HG03558 (cell line): ENCODE measurements at regions not wholly inside any gene's neighbourhood (a gene's known extent, or its start where the extent isn't known, plus 50 kb on each side); places are given as distances from the start of the nearest gene placed in this dataset.
"Not testable (repeated sequence)": the region's sequence is repeated elsewhere in the genome, so short reads cannot be mapped to it uniquely, and the experiment has no call there.

Source experiments
- ATAC-seq: cut with Tn5 transposase; IDR thresholded peaks from one replicate; pipeline ENCODE4 v1.9.1; 2021; ENCODE audit warnings: moderate number of reproducible peaks; ENCODE audit not compliant: unreplicated experiment; ENCODE audit errors: extremely low read depth

GRCh38 chr7:82506702-82507101, 63.1 kb upstream of the CACNA2D1 start:
- ATAC-seq: no peak

GRCh38 chr7:82506208-82506607, 62.6 kb upstream of the CACNA2D1 start:
- ATAC-seq: no peak

DNA sequence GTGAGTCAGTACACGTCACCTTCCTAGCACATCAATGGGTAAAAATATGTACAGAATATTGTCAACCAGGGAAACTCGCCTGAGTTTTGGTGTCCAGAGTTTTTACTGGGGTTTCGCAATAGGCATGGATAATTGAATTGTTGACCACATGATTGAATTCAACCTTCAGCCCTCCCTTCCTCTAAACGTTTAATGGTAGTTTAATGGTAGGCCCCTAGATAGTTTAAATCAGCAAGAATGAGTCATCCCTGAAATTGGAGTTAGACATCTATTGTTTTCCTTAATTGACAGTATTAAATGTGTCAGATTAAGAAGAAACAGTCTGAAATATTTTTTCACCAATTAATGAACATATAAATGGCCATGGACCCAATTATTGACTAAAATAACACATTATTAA, 57.8 kb upstream of the CACNA2D1 start:
- no peak for ATAC-seq

DNA sequence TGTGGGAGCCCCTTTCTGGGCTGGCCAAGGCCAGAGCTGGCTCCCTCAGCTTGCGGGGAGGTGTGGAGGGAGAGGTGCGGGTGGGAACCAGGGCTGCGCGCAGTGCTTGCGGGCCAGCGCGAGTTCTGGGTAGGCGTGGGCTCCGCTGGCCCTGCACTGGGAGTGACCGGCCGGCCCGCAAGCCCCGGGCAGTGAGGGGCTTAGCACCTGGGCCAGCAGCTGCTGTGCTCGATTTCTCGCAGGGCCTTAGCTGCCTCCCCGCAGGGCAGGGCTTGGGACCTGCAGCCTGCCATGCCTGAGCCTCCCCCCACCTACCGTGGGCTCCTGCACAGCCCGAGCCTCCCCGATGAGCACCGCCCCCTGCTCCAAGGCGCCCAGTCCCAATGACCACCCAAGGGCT, 56.0 kb upstream of the CACNA2D1 start:
- ATAC-seq: not testable (repeated sequence)

DNA sequence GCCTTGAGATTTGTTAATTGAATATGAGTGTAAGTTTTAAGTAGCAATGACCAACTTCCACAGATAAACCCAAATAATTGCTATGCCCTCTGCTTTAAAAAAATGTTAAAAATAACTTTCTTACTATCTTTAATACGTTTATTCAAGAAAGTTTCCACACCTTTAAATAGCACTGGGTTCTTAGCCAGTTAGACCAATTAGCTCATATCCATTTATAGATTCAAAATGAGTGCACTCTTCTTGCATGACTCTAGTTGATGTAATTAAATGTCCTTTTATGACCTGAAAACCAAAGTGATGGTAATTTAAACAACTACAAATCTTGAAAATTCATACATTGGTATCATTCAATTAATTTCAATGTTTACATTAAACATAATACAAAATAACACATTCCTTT, 50.8 kb upstream of the CACNA2D1 start:
- ATAC-seq: no peak
